ENCODE measurements at regions not wholly inside any gene's neighbourhood (a gene's known extent, or its start where the extent isn't known, plus 50 kb on each side); places are given as distances from the start of the nearest gene placed in this dataset.

DNA sequence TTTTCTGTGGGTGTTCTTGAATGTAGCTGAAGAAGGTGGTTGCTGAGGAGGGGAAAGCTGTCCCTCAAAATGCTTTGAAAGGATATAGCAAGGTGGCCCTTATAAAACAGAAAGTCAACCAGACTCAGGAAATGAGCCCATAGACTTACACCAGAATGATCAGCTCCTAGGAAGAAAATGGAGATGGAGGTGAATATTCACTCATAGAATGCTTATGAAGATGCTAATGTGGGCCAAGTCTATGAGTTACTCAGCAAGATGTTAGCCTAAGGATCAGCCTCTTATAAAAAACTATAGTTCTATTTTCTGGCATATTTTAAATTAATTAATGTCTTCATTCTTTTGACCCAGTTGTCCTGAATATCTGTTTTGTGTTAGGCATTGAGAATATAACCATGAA, 1054.0 kb downstream of the AGBL1 start:
- TF ChIP-seq, protein P1, sequence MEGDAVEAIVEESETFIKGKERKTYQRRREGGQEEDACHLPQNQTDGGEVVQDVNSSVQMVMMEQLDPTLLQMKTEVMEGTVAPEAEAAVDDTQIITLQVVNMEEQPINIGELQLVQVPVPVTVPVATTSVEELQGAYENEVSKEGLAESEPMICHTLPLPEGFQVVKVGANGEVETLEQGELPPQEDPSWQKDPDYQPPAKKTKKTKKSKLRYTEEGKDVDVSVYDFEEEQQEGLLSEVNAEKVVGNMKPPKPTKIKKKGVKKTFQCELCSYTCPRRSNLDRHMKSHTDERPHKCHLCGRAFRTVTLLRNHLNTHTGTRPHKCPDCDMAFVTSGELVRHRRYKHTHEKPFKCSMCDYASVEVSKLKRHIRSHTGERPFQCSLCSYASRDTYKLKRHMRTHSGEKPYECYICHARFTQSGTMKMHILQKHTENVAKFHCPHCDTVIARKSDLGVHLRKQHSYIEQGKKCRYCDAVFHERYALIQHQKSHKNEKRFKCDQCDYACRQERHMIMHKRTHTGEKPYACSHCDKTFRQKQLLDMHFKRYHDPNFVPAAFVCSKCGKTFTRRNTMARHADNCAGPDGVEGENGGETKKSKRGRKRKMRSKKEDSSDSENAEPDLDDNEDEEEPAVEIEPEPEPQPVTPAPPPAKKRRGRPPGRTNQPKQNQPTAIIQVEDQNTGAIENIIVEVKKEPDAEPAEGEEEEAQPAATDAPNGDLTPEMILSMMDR (IDR thresholded peaks at IDR 0.05): no peak
- no peak for TF ChIP-seq POLR2A (IDR thresholded peaks at IDR 0.05)
